Transverse colon (tissue), 3 donors: ENCODE measurements at regions not wholly inside any gene's neighbourhood (a gene's known extent, or its start where the extent isn't known, plus 50 kb on each side); places are given as distances from the start of the nearest gene placed in this dataset.

Experiments used
- EP300 ChIP-seq: sonication (generic); formaldehyde crosslinking; IDR thresholded peaks from one replicate; pipeline ENCODE4 v1.6.1; 2017; ENCODE audit warnings: antibody characterized with exemption, low read depth
- POLR2A ChIP-seq: fragments of 450-650 bp; IDR thresholded peaks from one replicate; pipeline ENCODE4 v1.6.1; 2016; ENCODE audit warnings: antibody characterized with exemption, mild to moderate bottlenecking, moderate library complexity
- TF ChIP-seq, protein P1 (sequence below), 5 experiments: fragments of 200-600 bp in 3 of 5; fragments of 450-650 bp in 2 of 5; sonication (generic) in 3 of 5; IDR thresholded peaks; 1 replicate in 2 of 5; 2 replicates in 3 of 5; pipeline ENCODE4 v1.5.1; 2016 to 2017; ENCODE audit warnings: antibody characterized with exemption in 5 of 5, inconsistent platforms in 3 of 5, mild to moderate bottlenecking in 2 of 5, moderate library complexity in 1 of 5

DNA sequence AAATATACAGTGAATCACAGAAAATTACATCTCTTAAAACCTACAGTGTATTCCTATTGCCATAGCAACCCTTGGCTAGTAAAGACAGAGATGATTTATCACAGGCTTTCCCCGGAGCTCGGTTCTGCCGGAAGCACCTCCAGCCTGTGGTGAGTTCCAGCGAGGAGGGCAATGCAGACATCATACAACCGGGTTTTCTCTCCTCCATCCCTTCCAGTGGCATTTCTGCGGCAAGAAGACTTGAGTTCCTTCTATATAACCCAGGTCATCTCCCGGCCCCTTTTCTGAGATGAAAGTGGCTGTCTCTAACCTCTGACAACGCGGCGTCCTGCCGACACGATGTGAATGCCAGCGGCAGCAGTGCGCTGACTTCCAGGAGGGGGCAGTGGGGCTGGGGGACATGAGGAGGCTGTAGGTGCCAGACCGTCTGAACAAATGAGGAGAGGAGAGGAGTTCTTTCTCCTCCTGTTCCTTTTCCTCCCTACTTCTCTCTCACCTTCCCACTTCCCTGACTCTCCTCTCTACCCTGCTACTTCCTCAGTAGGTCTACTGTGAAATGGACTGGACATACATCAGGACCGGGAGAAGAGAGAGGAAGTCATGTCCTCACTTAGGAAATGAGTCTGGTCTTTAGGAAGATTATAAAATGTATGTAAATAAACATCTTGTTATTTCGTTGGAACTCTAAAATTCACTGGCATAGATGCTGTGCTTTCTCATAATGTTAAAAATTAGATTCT lies 68.6 kb upstream of the MAX start:
- TF ChIP-seq, protein P1, sequence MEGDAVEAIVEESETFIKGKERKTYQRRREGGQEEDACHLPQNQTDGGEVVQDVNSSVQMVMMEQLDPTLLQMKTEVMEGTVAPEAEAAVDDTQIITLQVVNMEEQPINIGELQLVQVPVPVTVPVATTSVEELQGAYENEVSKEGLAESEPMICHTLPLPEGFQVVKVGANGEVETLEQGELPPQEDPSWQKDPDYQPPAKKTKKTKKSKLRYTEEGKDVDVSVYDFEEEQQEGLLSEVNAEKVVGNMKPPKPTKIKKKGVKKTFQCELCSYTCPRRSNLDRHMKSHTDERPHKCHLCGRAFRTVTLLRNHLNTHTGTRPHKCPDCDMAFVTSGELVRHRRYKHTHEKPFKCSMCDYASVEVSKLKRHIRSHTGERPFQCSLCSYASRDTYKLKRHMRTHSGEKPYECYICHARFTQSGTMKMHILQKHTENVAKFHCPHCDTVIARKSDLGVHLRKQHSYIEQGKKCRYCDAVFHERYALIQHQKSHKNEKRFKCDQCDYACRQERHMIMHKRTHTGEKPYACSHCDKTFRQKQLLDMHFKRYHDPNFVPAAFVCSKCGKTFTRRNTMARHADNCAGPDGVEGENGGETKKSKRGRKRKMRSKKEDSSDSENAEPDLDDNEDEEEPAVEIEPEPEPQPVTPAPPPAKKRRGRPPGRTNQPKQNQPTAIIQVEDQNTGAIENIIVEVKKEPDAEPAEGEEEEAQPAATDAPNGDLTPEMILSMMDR (IDR thresholded peaks at IDR 0.05) = no peak
- TF ChIP-seq POLR2A (no peak), EP300 (no peak)
